Cerebellar cortex (tissue), 1 donor: ENCODE measurements at regions not wholly inside any gene's neighbourhood (a gene's known extent, or its start where the extent isn't known, plus 50 kb on each side); places are given as distances from the start of the nearest gene placed in this dataset.
"Not testable (repeated sequence)": the region's sequence is repeated elsewhere in the genome, so short reads cannot be mapped to it uniquely, and the experiment has no call there.

Source experiments
- DNase-seq: peaks from one replicate; pipeline ENCODE4 v3.0.0-alpha.2; 2015; ENCODE audit warnings: low spot score

GRCh38 chr10:28859791-28860190, 182.5 kb downstream of the BAMBI start:
- DNase-seq = no peak

GRCh38 chr10:28862219-28862618, 184.9 kb downstream of the BAMBI start:
- DNase-seq = no peak

GRCh38 chr10:28869606-28870201, 192.4 kb downstream of the BAMBI start:
- no peak for DNase-seq

- no peak for DNase-seq
These were observed 194.3 kb downstream of the BAMBI start for GRCh38 chr10:28871665-28872064.

GRCh38 chr10:28872587-28873165, 195.4 kb downstream of the BAMBI start:
- DNase-seq = no peak

- no peak for DNase-seq
These were observed 196.2 kb downstream of the BAMBI start for GRCh38 chr10:28873540-28873939.

GRCh38 chr10:28874210-28874609, 196.9 kb downstream of the BAMBI start:
- DNase-seq = no peak

- no peak for DNase-seq
These were observed 198.3 kb downstream of the BAMBI start for GRCh38 chr10:28875549-28876081.

GRCh38 chr10:28878236-28878970, 201.1 kb downstream of the BAMBI start:
- DNase-seq = peak; percentile 5

- DNase-seq = no peak
These were observed 201.9 kb downstream of the BAMBI start for GRCh38 chr10:28879246-28879645.

GRCh38 chr10:28879875-28880682, 202.8 kb downstream of the BAMBI start:
- no peak for DNase-seq

- no peak for DNase-seq
These were observed 203.3 kb downstream of the BAMBI start for GRCh38 chr10:28880683-28880950.

GRCh38 chr10:28881171-28881882, 204.0 kb downstream of the BAMBI start:
- DNase-seq = no peak

- no peak for DNase-seq
These were observed 206.6 kb downstream of the BAMBI start for GRCh38 chr10:28883741-28884423.

GRCh38 chr10:28890121-28890950, 213.0 kb downstream of the BAMBI start:
- DNase-seq = no peak

- no peak for DNase-seq
These were observed 213.9 kb downstream of the BAMBI start for GRCh38 chr10:28891058-28891713.

- no peak for DNase-seq
These were observed 215.7 kb downstream of the BAMBI start for GRCh38 chr10:28892818-28893547.

- DNase-seq = no peak
These were observed 216.8 kb downstream of the BAMBI start for GRCh38 chr10:28894146-28894545.

GRCh38 chr10:28895671-28896070, 218.3 kb downstream of the BAMBI start:
- not testable (repeated sequence) for DNase-seq
